GM13976 (cell line): ENCODE measurements at regions not wholly inside any gene's neighbourhood (a gene's known extent, or its start where the extent isn't known, plus 50 kb on each side); places are given as distances from the start of the nearest gene placed in this dataset.

Experiments used
- DNase-seq: peaks from one replicate; pipeline ENCODE4 v3.0.0; 2012; ENCODE audit warnings: low spot score
- CTCF ChIP-seq: IDR thresholded peaks from 2 replicates; pipeline ENCODE4 v1.5.1; 2012; ENCODE audit warnings: borderline replicate concordance, mild to moderate bottlenecking; ENCODE audit not compliant: insufficient read depth; ENCODE audit errors: extremely low read depth, missing control alignments, control extremely low read depth
- in situ Hi-C: fragments of 300-500 bp; cut with MboI; formaldehyde crosslinking; loops from one replicate; pipeline ENCODE4 v1.12.0; 2022; ENCODE audit warnings: low sequenced_read_pairs, mixed read lengths, inconsistent platforms; ENCODE audit not compliant: unreplicated experiment

GRCh38 chr6:83792846-83793245, 60.3 kb upstream of the RIPPLY2 start:
- TF ChIP-seq CTCF: no peak
- in situ Hi-C loops: no loop called here
- DNase-seq: no peak

GRCh38 chr6:83781506-83781905, 71.7 kb upstream of the RIPPLY2 start:
- no peak for TF ChIP-seq CTCF
- DNase-seq: no peak
- in situ Hi-C loops: no loop called here

- no peak for TF ChIP-seq CTCF
- in situ Hi-C loops: no loop called here
- peak; percentile 10 for DNase-seq
These were observed 62.0 kb upstream of the SNAP91 start for GRCh38 chr6:83770910-83771309.

- no peak for DNase-seq
- in situ Hi-C loops: no loop called here
- no peak for TF ChIP-seq CTCF
These were observed 60.5 kb upstream of the SNAP91 start for GRCh38 chr6:83769413-83769812.

- no peak for DNase-seq
These were observed 58.1 kb upstream of the SNAP91 start for GRCh38 chr6:83767033-83767432.

More at GRCh38 chr6:83767033-83767432, 58.1 kb upstream of the SNAP91 start:
- in situ Hi-C loops: no loop called here
- no peak for TF ChIP-seq CTCF
